ENCODE measurements at regions not wholly inside any gene's neighbourhood (a gene's known extent, or its start where the extent isn't known, plus 50 kb on each side); places are given as distances from the start of the nearest gene placed in this dataset.

- H3K27ac ChIP-seq (ENCODE audit: low read length): no peak overlapping the region
- H3K79me2 ChIP-seq (ENCODE audit: insufficient read depth, low read length): no peaks in the 10 kb centered on the region
- H2AFZ ChIP-seq (ENCODE audit: low read depth, low read length): no peak overlapping the region
- no peak overlapping the region for H3K4me2 ChIP-seq (ENCODE audit: insufficient read depth, low read length)
- H3K36me3 ChIP-seq (ENCODE audit: insufficient read depth, low read length): no peaks in the 10 kb centered on the region
- no peaks in the 10 kb centered on the region for H3K9me3 ChIP-seq (ENCODE audit: insufficient read depth, low read length, severe bottlenecking)
- DNase-seq (no peak), ATAC-seq (ENCODE audit: insufficient read depth, low read depth) (no peak)
- no peak overlapping the region for H3K9ac ChIP-seq (ENCODE audit: low read depth, low read length)
- H3K4me1 ChIP-seq (ENCODE audit: insufficient read depth, low read length): no peaks in the 10 kb centered on the region
- no peak for TF ChIP-seq EZH2 (IDR thresholded peaks at IDR 0.05; ENCODE audit: borderline replicate concordance, low read depth, low read length, severe bottlenecking)
- TF ChIP-seq CTCF (IDR thresholded peaks at IDR 0.05; ENCODE audit: borderline replicate concordance, extremely low read depth, low read length, poor library complexity, severe bottlenecking): no peak
- H3K4me3 ChIP-seq (ENCODE audit: low read depth in 1 of 2, low read length in 2 of 2): no peak overlapping the region
- H3K27me3 ChIP-seq (ENCODE audit: insufficient read depth, low read length, poor library complexity): no peaks in the 10 kb centered on the region
- H4K20me1 ChIP-seq (ENCODE audit: insufficient read depth, low read length): no peaks in the 10 kb centered on the region
Measured at GRCh38 chr1:222117809-222118208, 375.9 kb upstream of the DUSP10 start.

GRCh38 chr1:222114536-222115156 lies 372.8 kb upstream of the DUSP10 start:
- Histone ChIP-seq H2AFZ (ENCODE audit: low read depth, low read length) (no peak overlapping the region), H3K9ac (ENCODE audit: low read depth, low read length) (no peak overlapping the region), H3K79me2 (ENCODE audit: insufficient read depth, low read length) (no peaks in the 10 kb centered on the region), H3K36me3 (ENCODE audit: insufficient read depth, low read length) (no peaks in the 10 kb centered on the region), H3K4me3 (ENCODE audit: low read depth in 1 of 2, low read length in 2 of 2) (no peak overlapping the region), H3K4me1 (ENCODE audit: insufficient read depth, low read length) (no peaks in the 10 kb centered on the region), H4K20me1 (ENCODE audit: insufficient read depth, low read length) (no peaks in the 10 kb centered on the region), H3K27me3 (ENCODE audit: insufficient read depth, low read length, poor library complexity) (no peaks in the 10 kb centered on the region), H3K4me2 (ENCODE audit: insufficient read depth, low read length) (no peak overlapping the region), H3K9me3 (ENCODE audit: insufficient read depth, low read length, severe bottlenecking) (no peaks in the 10 kb centered on the region), H3K27ac (ENCODE audit: low read length) (no peak overlapping the region)
- no peak for TF ChIP-seq EZH2 (IDR thresholded peaks at IDR 0.05; ENCODE audit: borderline replicate concordance, low read depth, low read length, severe bottlenecking)
- no peak for TF ChIP-seq CTCF (IDR thresholded peaks at IDR 0.05; ENCODE audit: borderline replicate concordance, extremely low read depth, low read length, poor library complexity, severe bottlenecking)
- DNase-seq: no peak
- ATAC-seq (ENCODE audit: insufficient read depth, low read depth): no peak

- H3K4me1 ChIP-seq (ENCODE audit: insufficient read depth, low read length): no peaks in the 10 kb centered on the region
- H3K27ac ChIP-seq (ENCODE audit: low read length): no peak overlapping the region
- H3K9me3 ChIP-seq (ENCODE audit: insufficient read depth, low read length, severe bottlenecking): no peaks in the 10 kb centered on the region
- H3K36me3 ChIP-seq (ENCODE audit: insufficient read depth, low read length): no peaks in the 10 kb centered on the region
- H3K27me3 ChIP-seq (ENCODE audit: insufficient read depth, low read length, poor library complexity): peaks cover 5% of the 10 kb centered on the region
- no peak overlapping the region for H2AFZ ChIP-seq (ENCODE audit: low read depth, low read length)
- no peak overlapping the region for H3K4me3 ChIP-seq (ENCODE audit: low read depth in 1 of 2, low read length in 2 of 2)
- ATAC-seq (ENCODE audit: insufficient read depth, low read depth) (no peak), DNase-seq (no peak)
- H3K9ac ChIP-seq (ENCODE audit: low read depth, low read length): no peak overlapping the region
- no peak overlapping the region for H3K4me2 ChIP-seq (ENCODE audit: insufficient read depth, low read length)
- H4K20me1 ChIP-seq (ENCODE audit: insufficient read depth, low read length): no peaks in the 10 kb centered on the region
- H3K79me2 ChIP-seq (ENCODE audit: insufficient read depth, low read length): no peaks in the 10 kb centered on the region
- TF ChIP-seq CTCF (IDR thresholded peaks at IDR 0.05; ENCODE audit: borderline replicate concordance, extremely low read depth, low read length, poor library complexity, severe bottlenecking) (no peak), EZH2 (IDR thresholded peaks at IDR 0.05; ENCODE audit: borderline replicate concordance, low read depth, low read length, severe bottlenecking) (no peak)
Measured at GRCh38 chr1:222109836-222110235, 367.9 kb upstream of the DUSP10 start.

All from DND-41 (cell line).